SKM-1 treated with dmso at 0.1 percent for 144 hours (cell line): ENCODE measurements at regions not wholly inside any gene's neighbourhood (a gene's known extent, or its start where the extent isn't known, plus 50 kb on each side); places are given as distances from the start of the nearest gene placed in this dataset.
"Not testable (repeated sequence)": the region's sequence is repeated elsewhere in the genome, so short reads cannot be mapped to it uniquely, and the experiment has no call there.

Experiments used
- DNase-seq: peaks from one replicate; lab custom pipeline; 2025; ENCODE audit not compliant: unreplicated experiment; lab: John Stamatoyannopoulos, UW

DNA sequence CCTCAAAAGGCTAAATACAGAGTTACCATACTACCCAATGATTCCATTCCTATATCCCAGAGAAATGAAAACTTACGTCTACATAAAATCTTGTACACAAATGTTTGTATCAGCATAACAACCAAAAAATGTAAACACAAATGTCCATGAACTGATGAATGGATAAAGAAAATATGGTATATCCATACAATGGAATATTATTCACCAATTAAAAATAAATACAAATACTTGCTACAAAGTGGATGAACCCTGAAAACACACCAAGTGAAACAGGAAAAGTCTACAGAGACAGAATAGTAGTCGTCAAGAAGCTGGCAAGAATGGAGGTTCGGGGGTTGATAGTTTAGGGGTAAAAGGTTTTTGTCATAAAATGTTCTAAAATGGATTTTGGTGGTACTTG lies 54.0 kb upstream of the ANKRD28 start:
- no peak for DNase-seq

DNA sequence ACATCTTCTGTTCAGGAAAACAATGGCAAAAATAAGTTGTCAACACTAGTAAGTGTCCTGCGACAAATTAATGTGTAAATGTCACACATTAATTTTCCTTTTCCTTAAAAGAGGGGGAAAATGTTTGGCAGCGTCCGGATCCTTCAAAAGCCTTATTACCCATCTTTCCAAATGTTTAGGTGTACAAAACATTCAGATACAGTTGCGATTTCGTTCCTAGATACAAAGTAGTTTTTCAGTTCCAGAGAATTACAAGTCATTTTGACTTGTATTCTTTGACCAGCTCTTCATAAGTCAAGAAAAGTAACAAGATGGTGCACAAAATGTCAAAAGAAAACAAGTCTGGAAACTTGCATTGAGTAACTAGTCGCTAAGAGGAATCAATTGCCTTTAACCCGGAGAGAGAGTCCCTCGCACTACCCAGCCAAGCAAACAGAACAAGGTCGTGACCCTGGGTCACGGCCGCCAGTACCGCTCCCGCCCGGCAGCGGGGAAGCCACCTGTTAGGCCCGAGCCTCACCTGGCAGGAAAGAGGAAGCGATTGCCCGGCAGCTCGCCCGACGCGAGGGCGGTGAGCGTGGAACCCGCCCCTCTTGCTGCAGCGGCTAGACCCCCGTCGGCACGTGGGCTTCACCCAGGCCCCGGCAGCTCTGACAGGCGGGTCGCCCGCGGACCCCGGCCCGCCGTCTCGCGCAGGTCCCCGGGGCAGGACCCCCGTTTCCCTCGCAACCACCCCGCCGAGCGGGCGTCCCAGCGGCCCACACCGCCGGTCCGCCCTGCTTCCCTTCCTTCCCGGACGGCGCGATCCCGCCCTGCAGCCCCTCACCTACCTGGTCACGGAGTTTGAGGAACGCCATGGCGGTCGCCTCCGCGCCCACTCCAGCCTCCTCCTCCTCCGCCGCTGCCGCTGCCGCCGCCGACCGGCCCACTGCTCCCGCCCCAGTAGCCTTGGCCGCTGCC lies 61.0 kb upstream of the ANKRD28 start:
- peak; percentile 79 for DNase-seq

- peak; percentile 80 for DNase-seq
Observed at GRCh38 chr3:15859507-15860013, 61.8 kb upstream of the ANKRD28 start.

GRCh38 chr3:15860014-15860934 lies 62.5 kb upstream of the ANKRD28 start:
- peak; percentile 62 for DNase-seq

DNA sequence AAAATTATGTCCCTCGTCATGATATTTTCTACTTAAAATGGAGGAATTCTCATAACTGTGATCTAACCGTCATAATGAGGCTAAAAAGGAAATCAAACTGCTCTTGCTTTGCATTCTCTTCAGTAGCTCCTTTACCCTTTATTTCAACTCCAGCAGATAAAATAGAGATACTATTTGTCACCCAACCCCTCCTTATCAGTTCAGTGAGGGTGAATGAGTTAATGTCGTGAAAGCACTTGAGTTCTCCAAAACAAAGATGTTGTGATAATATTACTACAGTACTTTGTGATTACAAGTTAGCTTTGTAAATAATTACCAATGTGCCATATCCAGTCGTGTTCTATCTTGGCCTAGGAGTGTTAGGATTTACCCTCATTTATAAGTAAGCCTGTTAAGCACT lies 63.4 kb upstream of the ANKRD28 start:
- no peak for DNase-seq

- DNase-seq, result no peak
Observed at GRCh38 chr3:15872807-15873206, 75.0 kb upstream of the ANKRD28 start.

DNA sequence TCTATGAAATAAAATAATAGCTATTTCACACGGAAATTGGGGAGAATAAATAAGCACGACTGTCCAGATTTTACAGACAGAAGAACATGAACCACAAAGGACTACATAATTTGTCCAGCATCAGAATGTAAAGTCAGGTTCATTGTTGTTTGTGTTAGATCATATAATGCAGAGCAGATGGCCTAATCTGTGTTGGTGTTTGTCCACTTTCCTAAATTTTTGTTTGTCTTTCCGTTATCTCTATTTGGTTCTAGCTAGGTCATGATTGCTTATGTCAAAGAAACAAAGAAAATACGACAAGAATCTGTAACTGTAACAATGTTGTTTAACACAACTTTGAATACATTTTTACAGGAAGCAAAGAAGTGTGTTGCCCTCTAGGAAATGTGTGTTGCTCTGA lies 75.6 kb upstream of the ANKRD28 start:
- DNase-seq, result no peak

DNA sequence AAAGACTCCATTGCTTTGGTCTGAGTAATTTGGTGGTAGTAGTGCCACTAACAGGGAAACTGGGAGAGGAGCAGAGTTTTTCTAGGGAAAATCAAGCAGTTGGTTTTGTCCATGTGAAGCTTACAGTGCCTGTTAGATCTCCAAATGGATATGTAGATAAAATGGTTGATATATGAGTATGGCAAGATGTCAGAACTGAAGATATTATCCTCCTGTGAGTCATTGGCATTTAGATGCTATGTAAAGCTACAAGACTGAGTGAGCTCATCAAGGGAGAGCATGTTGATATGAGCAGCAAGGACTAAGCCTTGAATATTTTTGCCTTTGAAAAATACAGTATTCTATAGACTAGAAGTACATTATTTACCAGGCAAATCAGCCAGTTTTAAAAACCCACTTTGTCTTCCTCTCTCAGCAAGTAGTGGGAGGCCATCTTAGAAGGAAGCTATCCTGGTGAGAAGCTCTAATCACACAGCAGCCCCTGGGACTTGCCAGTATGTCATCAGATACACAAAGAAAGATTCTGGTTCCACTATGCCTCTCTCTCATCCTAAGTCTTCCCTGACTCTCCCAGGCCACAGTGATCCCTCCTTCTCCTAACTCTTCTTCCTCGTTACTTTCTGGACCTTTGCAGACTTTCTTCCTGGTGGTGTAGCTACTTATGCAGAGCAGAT lies 77.4 kb upstream of the ANKRD28 start:
- DNase-seq, result no peak

DNA sequence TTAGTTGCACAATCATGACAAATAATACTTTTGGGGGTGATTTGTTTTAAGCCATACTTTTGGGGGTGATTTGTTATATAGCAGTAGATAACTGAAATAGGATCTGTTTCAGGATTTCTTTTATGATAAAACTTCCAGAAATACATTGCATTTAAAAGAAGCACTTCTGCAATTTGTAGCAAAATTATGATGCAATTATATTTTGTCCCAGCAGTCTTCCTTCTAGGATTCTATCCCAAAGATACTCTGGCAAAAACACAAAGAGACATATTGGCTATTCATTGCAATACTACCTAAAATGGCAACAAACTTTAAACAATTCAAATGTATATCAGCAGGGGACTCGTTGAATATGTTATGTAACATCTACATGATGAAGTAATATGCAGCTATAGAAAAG lies 78.9 kb upstream of the ANKRD28 start:
- no peak for DNase-seq

DNA sequence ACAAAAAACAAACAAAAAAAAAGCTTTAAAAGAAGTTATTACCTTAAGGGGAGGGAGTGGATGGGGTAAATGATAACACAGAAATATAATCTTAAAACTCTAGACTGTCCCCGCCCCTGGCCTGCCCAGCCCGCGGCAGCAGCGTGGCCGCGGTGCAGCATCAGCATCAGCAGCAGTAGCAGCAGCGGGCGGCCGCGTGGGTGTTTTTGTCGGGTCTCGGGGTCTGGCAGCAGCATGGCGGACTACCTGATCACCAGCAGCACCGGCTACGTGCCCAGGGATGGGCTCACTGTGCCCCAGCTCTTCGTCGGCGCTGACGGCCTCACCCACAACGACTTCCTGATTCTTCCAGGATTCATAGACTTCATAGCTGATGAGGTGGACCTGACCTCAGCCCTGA lies 80.0 kb upstream of the ANKRD28 start:
- DNase-seq, result no peak

DNA sequence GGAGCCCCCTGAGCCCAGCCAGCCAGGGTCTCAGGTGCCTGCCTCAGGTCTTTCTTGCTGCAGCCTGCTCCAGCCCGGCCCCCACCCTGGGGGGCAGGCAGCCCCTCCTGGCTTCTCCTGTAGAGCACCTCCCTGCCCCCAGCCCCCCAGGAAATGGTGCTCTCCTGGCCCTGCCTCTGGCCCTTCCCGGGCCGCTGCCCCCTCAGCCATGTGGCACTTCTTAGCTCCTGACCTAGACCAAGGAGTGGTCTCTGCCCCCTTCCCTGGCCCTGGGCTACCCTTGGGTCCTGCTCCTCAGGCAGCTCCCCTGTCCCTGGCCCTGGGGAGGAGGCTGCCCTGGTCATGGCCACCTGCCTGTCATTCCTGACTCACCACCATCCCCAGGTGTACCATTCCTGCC lies 82.0 kb upstream of the ANKRD28 start:
- not testable (repeated sequence) for DNase-seq

DNA sequence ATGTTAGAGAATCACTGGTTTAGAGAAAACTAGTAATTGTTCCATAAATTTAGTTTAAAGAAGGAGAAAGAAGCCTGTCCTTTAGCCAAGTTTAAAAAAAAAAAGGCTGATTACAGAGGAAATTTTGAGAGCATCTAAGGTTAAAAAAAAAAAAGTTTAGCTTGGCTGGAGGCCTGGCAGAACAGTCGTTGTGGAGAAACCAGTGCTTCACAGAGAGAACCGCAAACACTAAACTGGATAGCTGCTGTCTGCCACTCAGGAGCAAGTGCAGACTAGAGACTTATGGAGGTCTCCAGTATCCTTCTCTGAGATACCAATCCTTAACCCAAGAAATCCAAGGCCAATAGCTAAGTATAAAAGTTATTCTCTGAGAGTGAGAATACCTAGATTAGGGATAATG lies 84.8 kb upstream of the ANKRD28 start:
- DNase-seq, result no peak

- DNase-seq, result no peak
Observed at GRCh38 chr3:15884132-15884531, 86.4 kb upstream of the ANKRD28 start.

DNA sequence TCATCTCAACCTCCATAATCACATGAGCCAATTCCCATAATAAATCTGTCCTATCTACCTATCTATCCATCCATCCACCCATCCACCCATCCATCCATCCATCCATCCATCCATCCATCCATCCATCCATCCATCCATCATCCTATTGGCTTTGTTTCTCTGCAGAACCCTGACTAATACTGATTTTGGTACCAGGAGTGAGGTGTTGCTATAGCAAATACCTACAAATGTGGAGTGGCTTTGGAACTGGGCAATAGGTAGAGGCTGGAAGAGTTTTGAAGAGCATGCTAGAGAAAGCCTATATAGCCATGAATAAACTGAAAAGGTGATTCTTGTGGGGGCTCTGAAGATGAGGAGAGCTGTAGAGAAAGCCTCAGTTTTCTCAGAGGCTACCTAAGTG lies 88.7 kb upstream of the ANKRD28 start:
- no peak for DNase-seq

DNA sequence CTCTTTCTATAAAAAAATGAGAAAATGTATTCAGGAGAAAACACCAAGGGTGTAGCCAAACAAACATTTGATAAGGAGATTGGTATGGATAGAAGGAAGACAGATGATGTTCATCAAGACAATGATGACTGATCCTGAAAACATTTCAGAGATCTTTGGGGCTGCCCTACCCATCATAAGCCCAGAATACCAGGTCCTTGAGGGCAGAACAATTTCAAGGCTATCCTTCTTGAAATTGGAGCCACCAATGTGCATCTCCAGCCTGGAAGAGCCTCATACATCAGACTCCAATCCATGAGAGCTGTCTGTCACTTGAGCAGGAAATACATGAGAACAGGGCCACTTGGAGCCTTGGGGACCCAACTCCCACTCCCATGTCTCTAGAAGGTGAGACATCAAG lies 89.5 kb upstream of the ANKRD28 start:
- no peak for DNase-seq

DNA sequence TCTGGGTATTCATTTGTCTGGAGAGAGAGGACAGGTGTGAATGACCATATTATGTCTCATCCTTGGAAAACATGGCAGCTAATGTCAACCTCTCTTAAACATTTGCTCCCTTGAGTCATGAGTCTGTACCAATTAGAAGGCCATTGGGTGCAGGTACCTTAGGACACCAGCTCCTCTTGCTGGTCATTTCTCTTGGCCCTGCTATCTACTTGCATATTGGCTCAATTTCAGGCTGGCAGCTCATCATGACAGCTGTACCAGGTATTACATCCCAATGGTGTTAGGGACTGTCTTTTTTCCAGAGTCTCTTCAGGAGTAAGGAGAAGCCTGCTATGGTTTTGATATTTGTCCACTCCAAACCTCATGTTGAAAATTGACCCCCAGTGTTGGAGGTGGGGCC lies 92.2 kb upstream of the ANKRD28 start:
- DNase-seq, result no peak

GRCh38 chr3:15892311-15893227 lies 94.8 kb upstream of the ANKRD28 start:
- no peak for DNase-seq

GRCh38 chr3:15894382-15894781 lies 96.6 kb upstream of the ANKRD28 start:
- no peak for DNase-seq

DNA sequence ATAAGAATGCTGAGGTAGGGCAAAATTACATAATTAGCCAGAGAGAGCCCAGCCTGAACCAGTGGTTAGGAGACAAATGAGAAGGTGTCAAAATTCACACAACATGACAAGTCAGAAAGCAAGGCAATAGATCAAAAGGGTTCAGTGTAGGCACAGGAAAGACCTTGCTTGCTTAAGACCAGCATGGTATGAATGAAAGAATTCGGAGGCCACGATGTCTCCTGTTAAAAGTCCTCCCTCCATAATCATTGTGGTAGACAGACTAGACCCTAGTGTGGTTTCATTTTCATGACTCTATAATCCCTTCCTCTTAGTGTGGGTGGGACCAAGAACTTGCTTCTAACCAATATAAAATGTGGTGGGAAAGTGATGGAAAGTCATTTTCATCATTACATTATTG lies 98.7 kb upstream of the ANKRD28 start:
- no peak for DNase-seq

DNA sequence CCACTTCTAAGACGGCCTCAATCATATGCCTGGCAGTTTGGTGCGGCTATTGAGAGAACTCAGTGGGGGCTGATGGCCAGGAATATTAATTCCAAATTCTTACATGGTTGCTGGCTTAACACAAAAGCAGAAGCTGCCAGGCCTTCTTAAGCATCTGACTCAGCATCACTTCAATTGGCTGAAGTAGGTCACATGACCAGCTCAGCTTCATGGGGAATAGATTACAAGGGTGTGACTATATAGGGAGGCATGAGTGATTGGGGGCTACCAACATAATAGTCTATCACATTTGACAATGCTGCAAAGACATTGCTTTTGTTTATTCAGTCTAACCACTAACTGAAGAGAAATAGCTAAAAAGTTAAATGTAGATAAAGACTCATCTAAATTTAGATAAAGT lies 101.6 kb upstream of the ANKRD28 start:
- peak; percentile 2 for DNase-seq
